ENCODE measurements at regions not wholly inside any gene's neighbourhood (a gene's known extent, or its start where the extent isn't known, plus 50 kb on each side); places are given as distances from the start of the nearest gene placed in this dataset.

DNA sequence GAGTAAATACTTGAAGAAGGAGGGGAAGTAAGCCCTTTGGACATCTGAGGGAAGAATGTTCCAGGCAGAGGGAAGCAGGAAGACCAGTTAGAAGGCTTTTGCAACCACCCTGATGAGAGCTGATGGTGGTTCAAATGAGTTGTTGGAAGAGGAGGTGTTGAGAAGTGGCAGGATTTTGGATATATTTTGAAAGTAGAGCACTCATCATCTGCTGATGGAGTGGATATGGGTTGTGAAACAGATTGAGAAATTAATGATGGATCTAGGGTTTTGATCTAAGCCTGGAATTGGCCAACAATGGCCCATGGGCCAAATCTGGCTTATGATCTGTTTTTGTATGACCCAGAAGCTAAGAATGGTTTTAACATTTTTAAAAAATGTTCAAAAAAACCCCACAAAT lies 230.7 kb downstream of the NDFIP2 start:
- TF ChIP-seq KAT7 (CRISPR knock-in tag; IDR thresholded peaks at IDR 0.05; ENCODE audit: borderline replicate concordance): no peak
- no peak for TF ChIP-seq CBFB (CRISPR knock-in tag; IDR thresholded peaks at IDR 0.05; ENCODE audit: low read depth)
- TF ChIP-seq, protein P1, sequence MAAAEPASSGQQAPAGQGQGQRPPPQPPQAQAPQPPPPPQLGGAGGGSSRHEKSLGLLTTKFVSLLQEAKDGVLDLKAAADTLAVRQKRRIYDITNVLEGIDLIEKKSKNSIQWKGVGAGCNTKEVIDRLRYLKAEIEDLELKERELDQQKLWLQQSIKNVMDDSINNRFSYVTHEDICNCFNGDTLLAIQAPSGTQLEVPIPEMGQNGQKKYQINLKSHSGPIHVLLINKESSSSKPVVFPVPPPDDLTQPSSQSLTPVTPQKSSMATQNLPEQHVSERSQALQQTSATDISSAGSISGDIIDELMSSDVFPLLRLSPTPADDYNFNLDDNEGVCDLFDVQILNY (CRISPR knock-in tag; IDR thresholded peaks at IDR 0.05): no peak
- TF ChIP-seq, protein P2, sequence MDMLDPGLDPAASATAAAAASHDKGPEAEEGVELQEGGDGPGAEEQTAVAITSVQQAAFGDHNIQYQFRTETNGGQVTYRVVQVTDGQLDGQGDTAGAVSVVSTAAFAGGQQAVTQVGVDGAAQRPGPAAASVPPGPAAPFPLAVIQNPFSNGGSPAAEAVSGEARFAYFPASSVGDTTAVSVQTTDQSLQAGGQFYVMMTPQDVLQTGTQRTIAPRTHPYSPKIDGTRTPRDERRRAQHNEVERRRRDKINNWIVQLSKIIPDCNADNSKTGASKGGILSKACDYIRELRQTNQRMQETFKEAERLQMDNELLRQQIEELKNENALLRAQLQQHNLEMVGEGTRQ (CRISPR knock-in tag; IDR thresholded peaks at IDR 0.05): no peak
- TF ChIP-seq TEAD4 (CRISPR knock-in tag; IDR thresholded peaks at IDR 0.05): no peak
- TF ChIP-seq, protein P3, sequence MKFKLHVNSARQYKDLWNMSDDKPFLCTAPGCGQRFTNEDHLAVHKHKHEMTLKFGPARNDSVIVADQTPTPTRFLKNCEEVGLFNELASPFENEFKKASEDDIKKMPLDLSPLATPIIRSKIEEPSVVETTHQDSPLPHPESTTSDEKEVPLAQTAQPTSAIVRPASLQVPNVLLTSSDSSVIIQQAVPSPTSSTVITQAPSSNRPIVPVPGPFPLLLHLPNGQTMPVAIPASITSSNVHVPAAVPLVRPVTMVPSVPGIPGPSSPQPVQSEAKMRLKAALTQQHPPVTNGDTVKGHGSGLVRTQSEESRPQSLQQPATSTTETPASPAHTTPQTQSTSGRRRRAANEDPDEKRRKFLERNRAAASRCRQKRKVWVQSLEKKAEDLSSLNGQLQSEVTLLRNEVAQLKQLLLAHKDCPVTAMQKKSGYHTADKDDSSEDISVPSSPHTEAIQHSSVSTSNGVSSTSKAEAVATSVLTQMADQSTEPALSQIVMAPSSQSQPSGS (CRISPR knock-in tag; IDR thresholded peaks at IDR 0.05; ENCODE audit: borderline replicate concordance, low read depth): no peak
- TF ChIP-seq IRF2 (CRISPR knock-in tag; IDR thresholded peaks at IDR 0.05; ENCODE audit: borderline replicate concordance, low read depth): no peak
- TF ChIP-seq NR1H2 (CRISPR knock-in tag; IDR thresholded peaks at IDR 0.05): no peak
- TF ChIP-seq GABPB1 (CRISPR knock-in tag; IDR thresholded peaks at IDR 0.05): no peak
- TF ChIP-seq, protein P4, sequence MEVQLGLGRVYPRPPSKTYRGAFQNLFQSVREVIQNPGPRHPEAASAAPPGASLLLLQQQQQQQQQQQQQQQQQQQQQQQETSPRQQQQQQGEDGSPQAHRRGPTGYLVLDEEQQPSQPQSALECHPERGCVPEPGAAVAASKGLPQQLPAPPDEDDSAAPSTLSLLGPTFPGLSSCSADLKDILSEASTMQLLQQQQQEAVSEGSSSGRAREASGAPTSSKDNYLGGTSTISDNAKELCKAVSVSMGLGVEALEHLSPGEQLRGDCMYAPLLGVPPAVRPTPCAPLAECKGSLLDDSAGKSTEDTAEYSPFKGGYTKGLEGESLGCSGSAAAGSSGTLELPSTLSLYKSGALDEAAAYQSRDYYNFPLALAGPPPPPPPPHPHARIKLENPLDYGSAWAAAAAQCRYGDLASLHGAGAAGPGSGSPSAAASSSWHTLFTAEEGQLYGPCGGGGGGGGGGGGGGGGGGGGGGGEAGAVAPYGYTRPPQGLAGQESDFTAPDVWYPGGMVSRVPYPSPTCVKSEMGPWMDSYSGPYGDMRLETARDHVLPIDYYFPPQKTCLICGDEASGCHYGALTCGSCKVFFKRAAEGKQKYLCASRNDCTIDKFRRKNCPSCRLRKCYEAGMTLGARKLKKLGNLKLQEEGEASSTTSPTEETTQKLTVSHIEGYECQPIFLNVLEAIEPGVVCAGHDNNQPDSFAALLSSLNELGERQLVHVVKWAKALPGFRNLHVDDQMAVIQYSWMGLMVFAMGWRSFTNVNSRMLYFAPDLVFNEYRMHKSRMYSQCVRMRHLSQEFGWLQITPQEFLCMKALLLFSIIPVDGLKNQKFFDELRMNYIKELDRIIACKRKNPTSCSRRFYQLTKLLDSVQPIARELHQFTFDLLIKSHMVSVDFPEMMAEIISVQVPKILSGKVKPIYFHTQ (CRISPR knock-in tag; IDR thresholded peaks at IDR 0.05): no peak
- no peak for TF ChIP-seq NFE2L1 (CRISPR knock-in tag; IDR thresholded peaks at IDR 0.05)
- TF ChIP-seq NR3C1 (CRISPR knock-in tag; conservative IDR thresholded peaks at IDR 0.05; ENCODE audit: low read depth): no peak
- no peak for TF ChIP-seq SMAD4 (CRISPR knock-in tag; IDR thresholded peaks at IDR 0.05)
- no peak for TF ChIP-seq ZNF138 (CRISPR knock-in tag; conservative IDR thresholded peaks at IDR 0.05)
- TF ChIP-seq ZNF219 (CRISPR knock-in tag; IDR thresholded peaks at IDR 0.05; ENCODE audit: borderline replicate concordance): no peak
- TF ChIP-seq CREB1 (CRISPR knock-in tag; IDR thresholded peaks at IDR 0.05): no peak
- TF ChIP-seq, protein P5, sequence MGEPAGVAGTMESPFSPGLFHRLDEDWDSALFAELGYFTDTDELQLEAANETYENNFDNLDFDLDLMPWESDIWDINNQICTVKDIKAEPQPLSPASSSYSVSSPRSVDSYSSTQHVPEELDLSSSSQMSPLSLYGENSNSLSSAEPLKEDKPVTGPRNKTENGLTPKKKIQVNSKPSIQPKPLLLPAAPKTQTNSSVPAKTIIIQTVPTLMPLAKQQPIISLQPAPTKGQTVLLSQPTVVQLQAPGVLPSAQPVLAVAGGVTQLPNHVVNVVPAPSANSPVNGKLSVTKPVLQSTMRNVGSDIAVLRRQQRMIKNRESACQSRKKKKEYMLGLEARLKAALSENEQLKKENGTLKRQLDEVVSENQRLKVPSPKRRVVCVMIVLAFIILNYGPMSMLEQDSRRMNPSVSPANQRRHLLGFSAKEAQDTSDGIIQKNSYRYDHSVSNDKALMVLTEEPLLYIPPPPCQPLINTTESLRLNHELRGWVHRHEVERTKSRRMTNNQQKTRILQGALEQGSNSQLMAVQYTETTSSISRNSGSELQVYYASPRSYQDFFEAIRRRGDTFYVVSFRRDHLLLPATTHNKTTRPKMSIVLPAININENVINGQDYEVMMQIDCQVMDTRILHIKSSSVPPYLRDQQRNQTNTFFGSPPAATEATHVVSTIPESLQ (CRISPR knock-in tag; IDR thresholded peaks at IDR 0.05): no peak
- TF ChIP-seq, protein P6, sequence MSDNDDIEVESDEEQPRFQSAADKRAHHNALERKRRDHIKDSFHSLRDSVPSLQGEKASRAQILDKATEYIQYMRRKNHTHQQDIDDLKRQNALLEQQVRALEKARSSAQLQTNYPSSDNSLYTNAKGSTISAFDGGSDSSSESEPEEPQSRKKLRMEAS (CRISPR knock-in tag; IDR thresholded peaks at IDR 0.05): no peak
- H3K4me1 Mint-ChIP-seq: no peaks in the 10 kb centered on the region
- no peak overlapping the region for H3K27ac Mint-ChIP-seq
- H3K9me3 Mint-ChIP-seq: no peaks in the 10 kb centered on the region
- DNase-seq (ENCODE audit: low spot score): no peak
- H3K4me3 Mint-ChIP-seq: no peak overlapping the region
- CTCF ChIA-PET: no interaction called here
- no peak for ATAC-seq
- POLR2A ChIA-PET: no interaction called here
- no peaks in the 10 kb centered on the region for H3K27me3 Mint-ChIP-seq (ENCODE audit: low read depth)
- no peaks in the 10 kb centered on the region for H3K36me3 Mint-ChIP-seq

DNA sequence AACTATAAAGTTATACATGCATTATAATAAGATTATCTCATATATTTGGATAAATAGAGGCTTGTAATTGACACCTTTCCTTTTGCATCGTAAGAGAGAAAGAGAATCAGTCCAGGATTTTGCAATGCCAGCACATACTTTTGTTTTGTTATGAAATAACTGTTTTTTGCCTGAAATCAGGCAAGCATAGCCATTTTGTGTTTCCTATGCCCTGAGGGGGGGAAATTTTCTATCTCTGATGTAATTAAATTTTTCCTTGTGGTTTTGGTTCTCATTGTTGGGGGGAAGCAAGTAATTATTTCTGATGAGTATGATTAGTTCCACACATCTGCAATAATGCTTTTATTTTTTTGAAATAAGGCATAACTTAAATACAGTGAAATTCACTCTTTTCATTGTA lies 229.4 kb downstream of the NDFIP2 start:
- no peaks in the 10 kb centered on the region for H3K9me3 Mint-ChIP-seq
- no peaks in the 10 kb centered on the region for H3K4me1 Mint-ChIP-seq
- DNase-seq (ENCODE audit: low spot score) (no peak), ATAC-seq (no peak)
- H3K27ac Mint-ChIP-seq: no peak overlapping the region
- H3K27me3 Mint-ChIP-seq (ENCODE audit: low read depth): no peaks in the 10 kb centered on the region
- POLR2A ChIA-PET: no interaction called here
- TF ChIP-seq JUN (CRISPR knock-in tag; IDR thresholded peaks at IDR 0.05): no peak
- no peak overlapping the region for H3K4me3 Mint-ChIP-seq
- no peaks in the 10 kb centered on the region for H3K36me3 Mint-ChIP-seq
- CTCF ChIA-PET: no interaction called here
